Kidney glomerular epithelial cell (primary cell): ENCODE measurements at regions not wholly inside any gene's neighbourhood (a gene's known extent, or its start where the extent isn't known, plus 50 kb on each side); places are given as distances from the start of the nearest gene placed in this dataset.

Experiments used
- DNase-seq: peaks from one replicate; lab custom pipeline; 2025; lab: John Stamatoyannopoulos, UW

- DNase-seq: peak; percentile 12
These were observed 211.9 kb upstream of the PAPPA start for GRCh38 chr9:115941561-115942315.

GRCh38 chr9:115943431-115944165, 210.0 kb upstream of the PAPPA start:
- DNase-seq: no peak

- peak; percentile 35 for DNase-seq
These were observed 209.2 kb upstream of the PAPPA start for GRCh38 chr9:115944166-115944948.

- no peak for DNase-seq
These were observed 208.6 kb upstream of the PAPPA start for GRCh38 chr9:115945009-115945431.

- DNase-seq: no peak
These were observed 207.1 kb upstream of the PAPPA start for GRCh38 chr9:115946530-115946929.

GRCh38 chr9:115951977-115952376, 201.6 kb upstream of the PAPPA start:
- no peak for DNase-seq

GRCh38 chr9:115952430-115953292, 200.9 kb upstream of the PAPPA start:
- peak; percentile 6 for DNase-seq

- no peak for DNase-seq
These were observed 197.2 kb upstream of the PAPPA start for GRCh38 chr9:115956371-115956770.

GRCh38 chr9:115957585-115957984, 196.0 kb upstream of the PAPPA start:
- DNase-seq: no peak

- no peak for DNase-seq
These were observed 188.8 kb upstream of the PAPPA start for GRCh38 chr9:115964710-115965347.

GRCh38 chr9:115966660-115967059, 186.9 kb upstream of the PAPPA start:
- DNase-seq: no peak

- DNase-seq: peak; percentile 71
These were observed 184.5 kb upstream of the PAPPA start for GRCh38 chr9:115969096-115969495.

- DNase-seq: no peak
These were observed 181.2 kb upstream of the PAPPA start for GRCh38 chr9:115972362-115972761.

GRCh38 chr9:115972843-115973595, 180.6 kb upstream of the PAPPA start:
- no peak for DNase-seq

- DNase-seq: no peak
These were observed 176.8 kb upstream of the PAPPA start for GRCh38 chr9:115976781-115977180.

GRCh38 chr9:115978091-115978490, 175.5 kb upstream of the PAPPA start:
- no peak for DNase-seq

- no peak for DNase-seq
These were observed 174.9 kb upstream of the PAPPA start for GRCh38 chr9:115978659-115979096.

- no peak for DNase-seq
These were observed 173.5 kb upstream of the PAPPA start for GRCh38 chr9:115980054-115980453.

GRCh38 chr9:115980502-115980901, 173.1 kb upstream of the PAPPA start:
- no peak for DNase-seq

GRCh38 chr9:115980976-115981375, 172.6 kb upstream of the PAPPA start:
- DNase-seq: no peak
